RCC 7860 (cell line): ENCODE measurements at regions not wholly inside any gene's neighbourhood (a gene's known extent, or its start where the extent isn't known, plus 50 kb on each side); places are given as distances from the start of the nearest gene placed in this dataset.

Experiments
- DNase-seq: peaks from one replicate; pipeline ENCODE4 v3.0.0-alpha.2; 2015; ENCODE audit warnings: low spot score
- FAIRE-seq: peaks from 2 replicates; lab custom pipeline; 2012; peaks lifted over from hg19 to GRCh38; lab: Jason Lieb, UNC

GRCh38 chr12:61652265-61652664, 607.9 kb upstream of the USP15 start:
- no peak for FAIRE-seq
- no peak for DNase-seq

DNA sequence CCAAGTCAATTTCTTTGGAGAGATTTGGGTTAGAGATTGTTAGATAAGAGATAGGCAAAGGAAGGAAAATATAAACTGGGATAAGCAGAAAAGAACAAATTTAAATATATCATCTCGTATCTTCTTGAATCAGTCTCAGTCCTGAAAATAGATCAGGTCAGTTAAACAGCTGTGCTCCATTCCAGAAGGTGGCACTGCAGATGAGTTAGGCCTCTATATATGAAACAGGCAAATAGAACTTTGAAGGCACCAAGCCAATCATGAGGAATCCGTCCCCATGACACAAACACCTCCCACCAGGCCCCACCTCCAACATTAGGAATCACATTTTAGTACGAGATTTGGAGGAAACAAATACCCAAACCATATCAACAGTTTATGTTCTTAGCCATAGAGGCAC, 605.5 kb upstream of the USP15 start:
- FAIRE-seq: no peak
- DNase-seq: no peak

DNA sequence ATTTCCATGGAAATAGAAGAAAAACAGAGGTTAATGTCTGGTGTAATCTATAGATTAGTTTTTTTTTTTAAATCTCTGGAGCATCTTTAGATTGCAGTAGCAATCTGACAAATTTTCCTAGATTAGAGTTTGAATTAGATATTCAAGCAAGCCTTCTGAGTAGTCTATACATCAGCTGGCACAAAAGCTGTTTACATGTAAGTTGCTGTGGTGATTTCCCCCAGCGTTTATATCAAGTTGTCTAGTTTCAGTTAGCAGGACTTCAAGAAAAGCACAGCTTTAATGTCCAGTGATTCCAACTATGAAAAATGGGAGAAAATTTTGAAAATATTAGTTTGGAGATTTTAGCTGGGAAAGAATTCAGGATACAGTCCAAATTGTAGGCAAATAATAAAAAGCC, 605.0 kb upstream of the USP15 start:
- DNase-seq: no peak

GRCh38 chr12:61667676-61668075, 592.5 kb upstream of the USP15 start:
- FAIRE-seq (no peak), DNase-seq (no peak)

More for the DNA sequence above, 605.0 kb upstream of the USP15 start:
- FAIRE-seq: no peak

- FAIRE-seq (no peak), DNase-seq (no peak)
Observed at GRCh38 chr12:61676520-61676919, 583.7 kb upstream of the USP15 start.

DNA sequence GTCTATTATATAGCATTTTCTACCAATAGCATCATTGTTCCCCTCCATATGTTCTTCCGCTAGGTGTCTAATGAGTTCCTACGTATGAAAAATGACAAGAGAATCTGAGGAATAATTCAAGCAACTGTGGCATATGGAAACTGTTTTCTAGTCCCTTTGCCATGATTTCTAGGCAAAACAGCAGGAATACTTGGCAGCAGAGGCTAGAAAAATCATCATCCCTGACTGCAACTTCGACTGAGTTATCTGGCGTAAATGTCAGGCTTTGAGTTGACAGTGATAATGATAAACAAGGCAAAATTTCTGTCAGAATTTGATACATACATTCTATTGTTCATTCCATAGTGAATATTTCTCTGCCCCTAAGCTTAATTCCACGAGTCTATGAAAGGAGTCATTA, 572.8 kb upstream of the USP15 start:
- DNase-seq: no peak
- no peak for FAIRE-seq

DNA sequence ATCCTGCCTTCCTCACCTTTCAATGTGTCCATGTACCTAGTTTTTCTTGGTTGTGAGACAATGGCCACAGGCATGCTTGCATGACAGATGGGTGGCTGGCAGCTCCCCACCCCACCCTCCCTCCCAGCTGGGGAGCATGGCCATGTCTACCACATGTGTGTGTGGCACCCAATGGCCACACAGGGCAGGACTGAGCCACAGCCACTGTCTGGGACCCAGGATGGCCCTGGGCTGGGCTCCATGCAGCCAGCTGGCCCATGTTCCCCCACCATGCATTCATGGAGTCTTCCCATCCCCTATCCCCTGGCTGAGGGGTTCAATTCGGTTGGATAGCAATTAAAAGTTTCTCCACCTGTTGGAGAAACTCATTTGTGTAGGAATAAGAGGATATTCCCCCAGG, 566.0 kb upstream of the USP15 start:
- no peak for FAIRE-seq
- DNase-seq: no peak

- FAIRE-seq: no peak
- DNase-seq: no peak
Observed at GRCh38 chr12:61701471-61701870, 558.7 kb upstream of the USP15 start.

GRCh38 chr12:61706783-61707182, 553.4 kb upstream of the USP15 start:
- FAIRE-seq (no peak), DNase-seq (no peak)

GRCh38 chr12:61713121-61713520, 547.1 kb upstream of the USP15 start:
- DNase-seq (no peak), FAIRE-seq (no peak)

- FAIRE-seq: no peak
Observed at GRCh38 chr12:61717986-61718385, 542.2 kb upstream of the USP15 start.

DNA sequence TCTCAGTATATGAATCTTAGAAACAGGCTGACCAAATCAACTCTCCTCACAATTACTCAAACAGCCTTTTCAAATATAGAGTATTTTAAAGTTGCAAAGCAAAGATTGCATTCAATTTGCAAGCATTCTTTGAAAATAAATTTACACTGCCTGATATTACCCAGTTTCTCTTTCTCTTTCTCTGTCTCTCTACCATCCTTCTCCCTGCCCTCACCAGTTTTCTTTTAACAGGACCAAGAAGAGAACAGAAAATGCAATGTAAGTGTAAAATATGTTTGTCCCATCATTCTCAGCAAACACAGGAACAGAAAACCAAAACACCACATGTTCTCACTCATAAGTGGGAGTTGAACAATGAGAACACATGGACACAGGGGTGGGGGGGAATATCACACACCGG, 520.3 kb upstream of the USP15 start:
- DNase-seq (no peak), FAIRE-seq (no peak)

More at GRCh38 chr12:61717986-61718385, 542.2 kb upstream of the USP15 start:
- DNase-seq: no peak

- DNase-seq (no peak), FAIRE-seq (no peak)
Observed at GRCh38 chr12:61750604-61751003, 509.6 kb upstream of the USP15 start.

DNA sequence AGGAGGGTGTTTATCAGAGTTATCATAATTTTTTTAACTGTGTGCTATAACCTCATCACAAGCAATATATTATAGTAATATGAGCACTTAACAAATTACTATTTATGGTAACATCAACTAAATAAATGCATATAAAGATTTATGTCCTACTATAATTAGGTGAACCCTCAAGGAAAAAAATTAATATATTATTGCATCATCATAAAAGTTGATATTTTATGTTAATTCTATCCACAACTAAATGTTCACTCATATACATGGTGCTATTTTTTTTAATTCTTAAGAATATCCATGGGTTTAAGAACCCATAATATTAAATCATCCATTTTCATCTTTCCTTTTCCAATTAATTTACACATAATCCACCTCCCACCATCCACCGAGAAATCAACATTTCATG, 506.0 kb upstream of the USP15 start:
- DNase-seq: no peak
- FAIRE-seq: no peak

- no peak for FAIRE-seq
Observed at GRCh38 chr12:61757831-61758505, 502.2 kb upstream of the USP15 start.

DNA sequence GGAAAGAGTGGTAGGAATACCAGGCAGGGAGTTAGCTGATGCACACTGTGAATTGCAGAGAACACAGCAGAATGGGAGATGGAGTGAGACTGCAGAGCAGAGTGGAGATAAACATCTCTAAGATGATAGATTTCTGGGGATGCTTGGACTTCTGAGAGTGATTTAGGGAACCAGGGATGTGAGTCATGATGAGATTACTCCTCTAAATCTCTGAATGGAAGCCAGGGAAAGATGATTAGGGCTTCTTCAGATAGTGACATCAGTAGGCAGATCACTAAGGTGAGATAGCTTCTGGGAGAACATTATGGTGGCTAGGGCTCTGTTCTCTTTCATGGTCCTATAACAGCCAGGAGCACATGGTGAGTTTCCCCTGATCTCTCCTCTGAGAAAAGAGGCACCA, 501.5 kb upstream of the USP15 start:
- no peak for FAIRE-seq

More at GRCh38 chr12:61757831-61758505, 502.2 kb upstream of the USP15 start:
- DNase-seq: no peak

GRCh38 chr12:61765926-61766325, 494.3 kb upstream of the USP15 start:
- FAIRE-seq (no peak), DNase-seq (no peak)

More for the DNA sequence above, 501.5 kb upstream of the USP15 start:
- DNase-seq: no peak

- FAIRE-seq (no peak), DNase-seq (no peak)
Observed at GRCh38 chr12:61780435-61780834, 479.8 kb upstream of the USP15 start.

DNA sequence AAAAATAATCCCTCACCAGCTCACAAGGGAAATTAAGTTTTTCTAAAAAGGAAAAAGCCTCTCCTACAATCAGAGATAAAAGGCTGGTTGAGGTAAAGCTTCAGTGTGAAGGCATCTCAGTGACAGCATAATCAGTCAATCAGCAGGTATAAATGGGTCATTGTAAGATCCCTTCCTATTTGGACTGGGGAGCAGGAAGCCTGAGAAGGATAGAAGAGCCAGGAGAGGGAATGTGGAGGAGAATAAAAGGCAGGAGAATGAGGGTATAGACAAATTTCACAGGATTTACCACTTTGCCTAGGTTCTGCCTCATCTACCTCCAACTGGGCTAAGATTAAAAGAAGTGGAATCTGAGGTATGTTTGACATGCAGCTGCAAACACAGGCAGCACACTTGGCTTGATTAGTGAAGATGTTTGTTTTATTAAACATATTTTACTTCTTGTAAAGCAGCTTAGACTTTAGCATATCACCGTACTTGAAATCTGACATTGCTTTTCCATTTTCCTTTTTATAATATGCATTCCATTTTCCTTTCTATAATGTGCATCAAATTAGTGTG, 479.1 kb upstream of the USP15 start:
- no peak for DNase-seq
- no peak for FAIRE-seq

- FAIRE-seq: no peak
- no peak for DNase-seq
Observed at GRCh38 chr12:61796846-61797245, 463.4 kb upstream of the USP15 start.

GRCh38 chr12:61797266-61797665, 462.9 kb upstream of the USP15 start:
- FAIRE-seq (no peak), DNase-seq (no peak)

GRCh38 chr12:61798778-61799177, 461.4 kb upstream of the USP15 start:
- no peak for FAIRE-seq

DNA sequence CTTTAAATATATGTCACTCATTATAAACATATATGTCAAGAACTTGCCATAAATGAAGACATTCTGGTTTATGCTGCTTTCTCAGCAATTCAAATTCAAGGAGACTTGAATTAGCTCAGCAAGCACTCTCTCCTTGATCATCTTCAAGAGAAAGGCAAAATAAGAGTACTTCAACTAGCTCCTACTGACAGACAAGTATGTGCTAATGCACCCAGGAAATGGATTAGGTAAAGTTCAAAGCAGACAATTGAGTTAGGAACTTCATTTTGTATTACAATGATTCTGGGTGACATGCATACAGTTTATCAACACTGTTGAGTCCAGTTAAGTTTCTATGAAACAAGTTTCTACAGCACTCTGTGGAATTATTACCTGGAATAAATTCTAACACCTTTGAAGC, 455.9 kb upstream of the USP15 start:
- no peak for DNase-seq
- FAIRE-seq: no peak

More at GRCh38 chr12:61798778-61799177, 461.4 kb upstream of the USP15 start:
- no peak for DNase-seq
